A549 (cell line): ENCODE measurements at regions not wholly inside any gene's neighbourhood (a gene's known extent, or its start where the extent isn't known, plus 50 kb on each side); places are given as distances from the start of the nearest gene placed in this dataset.

ENCODE experiments used
- ATAC-seq, 2 experiments: fragments of 200-7000 bp in 1 of 2; fragments of >200 bp in 1 of 2; cut with Nextera tagmentation in 1 of 2; cut with Tn5 transposase in 1 of 2; 3 replicates each; pipeline versions ENCODE4 v1.8.0 to v1.9.1; 2018 to 2020; ENCODE audit warnings: mild to moderate bottlenecking in 1 of 2, moderate library complexity in 1 of 2
- CTCF ChIA-PET: fragments of 300-600 bp; sonication (Branson Sonifier 250); formaldehyde crosslinking; extraction: SDS; loops from one replicate; lab custom pipeline; 2021; ENCODE audit warnings: antibody characterized with exemption, inconsistent platforms; lab: Yijun Ruan, JAX
- POLR2A ChIA-PET: fragments of 350-600 bp; formaldehyde crosslinking; extraction: SDS; loops from one replicate; lab custom pipeline; 2021; ENCODE audit warnings: antibody characterized with exemption, inconsistent platforms; lab: Yijun Ruan, JAX
- DNase-seq, 2 experiments: peaks; one replicate each; pipeline versions ENCODE4 v3.0.0 to v3.0.0-alpha.2; 2011 to 2016; ENCODE audit warnings: low read depth in 1 of 2, low spot score in 1 of 2
- FAIRE-seq: peaks from 2 replicates; lab custom pipeline; 2011; peaks lifted over from hg19 to GRCh38; lab: Jason Lieb, UNC
- H3K27ac ChIP-seq, 2 experiments: fragments of >200 bp; sonication (Bioruptor Twin); formaldehyde crosslinking; 3 replicates each; pipeline ENCODE4 v1.5.1; 2016 to 2017
- H3K4me1 ChIP-seq: fragments of >200 bp; sonication (Bioruptor Twin); formaldehyde crosslinking; 3 replicates; pipeline ENCODE4 v1.6.1; 2016
- H3K4me2 ChIP-seq: fragments of >200 bp; sonication (Bioruptor Twin); formaldehyde crosslinking; 3 replicates; pipeline ENCODE4 v1.6.1; 2016
- H3K4me3 ChIP-seq: fragments of >200 bp; sonication (Bioruptor Twin); formaldehyde crosslinking; 3 replicates; pipeline ENCODE4 v1.5.1; 2016
- H3K9me3 ChIP-seq: fragments of >200 bp; sonication (Bioruptor Twin); formaldehyde crosslinking; 3 replicates; pipeline ENCODE4 v1.6.1; 2016
- CBX2 ChIP-seq: fragments of 200-600 bp; sonication (generic); IDR thresholded peaks from 2 replicates; pipeline ENCODE4 v1.6.1; 2016; ENCODE audit warnings: low read depth, mild to moderate bottlenecking, borderline replicate concordance
- CBX8 ChIP-seq: fragments of 200-600 bp; sonication (generic); IDR thresholded peaks from 2 replicates; pipeline ENCODE4 v1.6.1; 2016
- CHD2 ChIP-seq: fragments of 150-350 bp; IDR thresholded peaks from 2 replicates; pipeline ENCODE4 v1.6.1; 2014; ENCODE audit warnings: low read length; ENCODE audit not compliant: partially characterized antibody
- CHD4 ChIP-seq: fragments of 200-600 bp; sonication (generic); IDR thresholded peaks from 2 replicates; pipeline ENCODE4 v1.6.1; 2016; ENCODE audit warnings: antibody characterized with exemption, mild to moderate bottlenecking, borderline replicate concordance
- FOSL2 ChIP-seq, 2 experiments: fragments of 450-650 bp in 1 of 2; fragments of >200 bp in 1 of 2; sonication (Bioruptor Twin) in 1 of 2; formaldehyde crosslinking; IDR thresholded peaks; 2 replicates each; pipeline versions ENCODE4 v1.5.0 to v1.6.1; 2016 to 2020; ENCODE audit warnings: mild to moderate bottlenecking in 1 of 2, moderate library complexity in 1 of 2
- GATA3 ChIP-seq: IDR thresholded peaks from 2 replicates; pipeline ENCODE4 v1.6.1; 2012; ENCODE audit warnings: borderline replicate concordance
- HDAC2 ChIP-seq: fragments of 200-600 bp; sonication (generic); IDR thresholded peaks from 2 replicates; pipeline ENCODE4 v1.6.1; 2016
- HOXA7 ChIP-seq: fragments of 250-450 bp; sonication (Bioruptor Pico); IDR thresholded peaks from 2 replicates; pipeline ENCODE4 v1.5.0; 2020; ENCODE audit warnings: mild to moderate bottlenecking, moderate library complexity
- KDM5A ChIP-seq: fragments of 200-600 bp; sonication (generic); IDR thresholded peaks from 2 replicates; pipeline ENCODE4 v1.6.1; 2016; ENCODE audit warnings: antibody characterized with exemption, mild to moderate bottlenecking
- MAFK ChIP-seq: fragments of 450-650 bp; IDR thresholded peaks from 2 replicates; pipeline ENCODE4 v1.6.1; 2014; ENCODE audit not compliant: partially characterized antibody
- MAZ ChIP-seq: fragments of 150-350 bp; IDR thresholded peaks from 2 replicates; pipeline ENCODE4 v1.6.1; 2014; ENCODE audit warnings: antibody characterized with exemption, low read depth, low read length, borderline replicate concordance
- MYC ChIP-seq: IDR thresholded peaks from 2 replicates; pipeline ENCODE4 v1.6.1; 2012; ENCODE audit warnings: mild to moderate bottlenecking, inconsistent platforms, low read length, improper control_type of control experiment, borderline replicate concordance
- NFE2L2 ChIP-seq: fragments of 150-350 bp; conservative IDR thresholded peaks from 2 replicates; pipeline ENCODE4 v1.6.1; 2014; ENCODE audit warnings: low read length
- RARB ChIP-seq: fragments of 250-450 bp; sonication (Bioruptor Pico); IDR thresholded peaks from 2 replicates; pipeline ENCODE4 v1.8.0; 2021; ENCODE audit warnings: mild to moderate bottlenecking, moderate library complexity
- RCOR1 ChIP-seq: fragments of 150-350 bp; IDR thresholded peaks from 2 replicates; pipeline ENCODE4 v1.6.1; 2014; ENCODE audit warnings: antibody characterized with exemption, low read length, low read depth
- RFX5 ChIP-seq: fragments of 450-650 bp; IDR thresholded peaks from 2 replicates; pipeline ENCODE4 v1.7.1; 2014; ENCODE audit warnings: antibody characterized with exemption, mild to moderate bottlenecking, moderate library complexity
- ZFP36 ChIP-seq: fragments of 450-650 bp; IDR thresholded peaks from 2 replicates; pipeline ENCODE4 v1.6.1; 2014; ENCODE audit warnings: borderline replicate concordance; ENCODE audit not compliant: partially characterized antibody
- WGBS: methylation state at CpG from one replicate; pipeline ENCODE4 v1.1.6; 2017; ENCODE audit errors: missing lambda C conversion rate; 5-methylcytosine and 5-hydroxymethylcytosine counted together
- TF ChIP-seq, protein P1 (sequence below): fragments of >200 bp; sonication (Bioruptor Twin); formaldehyde crosslinking; IDR thresholded peaks from 2 replicates; pipeline ENCODE4 v1.6.1; 2016
- TF ChIP-seq, protein P2 (sequence below): IDR thresholded peaks from 2 replicates; pipeline ENCODE4 v1.6.1; 2012
- TF ChIP-seq, protein P3 (sequence below): fragments of 200-600 bp; sonication (generic); IDR thresholded peaks from 2 replicates; pipeline ENCODE4 v1.6.1; 2016; ENCODE audit warnings: antibody characterized with exemption, mild to moderate bottlenecking, moderate library complexity
- TF ChIP-seq, protein P4 (sequence below): fragments of 150-350 bp; IDR thresholded peaks from 2 replicates; pipeline ENCODE4 v1.6.1; 2014; ENCODE audit warnings: low read depth, mild to moderate bottlenecking, low read length

DNA sequence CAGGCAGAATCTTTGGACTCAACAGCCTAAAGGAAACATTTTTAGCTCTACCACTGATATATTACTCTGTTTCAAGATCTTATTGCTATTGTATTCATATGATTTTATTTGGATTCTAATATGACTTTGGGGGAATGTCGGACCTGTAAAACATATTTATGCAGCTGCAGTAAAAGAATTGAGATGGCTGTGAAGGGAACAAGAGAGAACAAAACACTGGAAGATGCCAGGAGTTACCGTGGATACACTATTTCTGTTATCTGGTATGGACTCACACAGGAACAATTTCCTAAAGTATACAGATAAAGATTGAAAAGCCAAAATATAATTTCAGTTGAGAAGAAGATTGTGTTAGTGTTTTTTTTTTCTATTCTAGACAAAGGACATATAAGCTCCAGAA, 113.0 kb upstream of the DCLK2 start:
- no peak for TF ChIP-seq HOXA7 (CRISPR knock-in tag)
- ChIA-PET CTCF (interaction anchor here (0.8 to 1.5 kb wide), 2 partner anchors 16 to 27 kb away, joined by 4 to 5 read pairs; no protein-coding TSS in a partner anchor), POLR2A (no interaction called here)
- no peaks in the 10 kb centered on the region for H3K9me3 ChIP-seq
- H3K4me1 ChIP-seq = peaks cover 12% of the 10 kb centered on the region; the same call in 1 of the 3 replicates
- no peak overlapping the region for H3K4me3 ChIP-seq
- H3K4me2 ChIP-seq = no peak overlapping the region
- no peak for FAIRE-seq
- 64% methylated on average over 2 of the region's 2 CpGs for WGBS
- ATAC-seq = no peak
- no peak overlapping the region for H3K27ac ChIP-seq
- no peak for DNase-seq

DNA sequence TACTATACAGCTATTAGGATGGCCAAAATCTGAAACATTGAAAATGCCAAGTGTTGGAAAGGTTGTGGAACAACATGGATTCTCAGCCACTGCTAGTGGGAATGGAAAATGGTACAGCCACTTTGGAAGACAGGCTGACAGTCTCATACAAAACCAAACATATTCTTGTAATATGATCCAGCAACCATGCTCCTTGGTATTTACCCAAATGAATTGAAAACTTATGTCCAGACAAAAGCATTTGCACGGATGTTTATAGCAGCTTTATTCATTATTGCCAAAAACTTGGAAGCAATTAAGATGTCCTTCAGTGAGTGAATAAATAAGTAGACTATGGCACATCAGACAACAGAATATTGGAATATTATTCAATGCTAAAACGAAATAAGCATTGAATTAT, 105.8 kb upstream of the DCLK2 start:
- Histone ChIP-seq H3K4me1 (no peaks in the 10 kb centered on the region), H3K27ac (no peak overlapping the region)
- POLR2A ChIA-PET = no interaction called here
- WGBS = 42% methylated on average over 2 of the region's 2 CpGs
- no peak for ATAC-seq
- TF ChIP-seq NFE2L2 (no peak), CBX8 (no peak), RFX5 (no peak), CBX2 (no peak), MYC (no peak), RARB (CRISPR knock-in tag) (no peak), MAZ (no peak), GATA3 (no peak), CHD4 (no peak)
- TF ChIP-seq, protein P1, sequence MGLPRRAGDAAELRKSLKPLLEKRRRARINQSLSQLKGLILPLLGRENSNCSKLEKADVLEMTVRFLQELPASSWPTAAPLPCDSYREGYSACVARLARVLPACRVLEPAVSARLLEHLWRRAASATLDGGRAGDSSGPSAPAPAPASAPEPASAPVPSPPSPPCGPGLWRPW = no peak
- TF ChIP-seq, protein P2, sequence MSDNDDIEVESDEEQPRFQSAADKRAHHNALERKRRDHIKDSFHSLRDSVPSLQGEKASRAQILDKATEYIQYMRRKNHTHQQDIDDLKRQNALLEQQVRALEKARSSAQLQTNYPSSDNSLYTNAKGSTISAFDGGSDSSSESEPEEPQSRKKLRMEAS = no peak
- TF ChIP-seq, protein P3, sequence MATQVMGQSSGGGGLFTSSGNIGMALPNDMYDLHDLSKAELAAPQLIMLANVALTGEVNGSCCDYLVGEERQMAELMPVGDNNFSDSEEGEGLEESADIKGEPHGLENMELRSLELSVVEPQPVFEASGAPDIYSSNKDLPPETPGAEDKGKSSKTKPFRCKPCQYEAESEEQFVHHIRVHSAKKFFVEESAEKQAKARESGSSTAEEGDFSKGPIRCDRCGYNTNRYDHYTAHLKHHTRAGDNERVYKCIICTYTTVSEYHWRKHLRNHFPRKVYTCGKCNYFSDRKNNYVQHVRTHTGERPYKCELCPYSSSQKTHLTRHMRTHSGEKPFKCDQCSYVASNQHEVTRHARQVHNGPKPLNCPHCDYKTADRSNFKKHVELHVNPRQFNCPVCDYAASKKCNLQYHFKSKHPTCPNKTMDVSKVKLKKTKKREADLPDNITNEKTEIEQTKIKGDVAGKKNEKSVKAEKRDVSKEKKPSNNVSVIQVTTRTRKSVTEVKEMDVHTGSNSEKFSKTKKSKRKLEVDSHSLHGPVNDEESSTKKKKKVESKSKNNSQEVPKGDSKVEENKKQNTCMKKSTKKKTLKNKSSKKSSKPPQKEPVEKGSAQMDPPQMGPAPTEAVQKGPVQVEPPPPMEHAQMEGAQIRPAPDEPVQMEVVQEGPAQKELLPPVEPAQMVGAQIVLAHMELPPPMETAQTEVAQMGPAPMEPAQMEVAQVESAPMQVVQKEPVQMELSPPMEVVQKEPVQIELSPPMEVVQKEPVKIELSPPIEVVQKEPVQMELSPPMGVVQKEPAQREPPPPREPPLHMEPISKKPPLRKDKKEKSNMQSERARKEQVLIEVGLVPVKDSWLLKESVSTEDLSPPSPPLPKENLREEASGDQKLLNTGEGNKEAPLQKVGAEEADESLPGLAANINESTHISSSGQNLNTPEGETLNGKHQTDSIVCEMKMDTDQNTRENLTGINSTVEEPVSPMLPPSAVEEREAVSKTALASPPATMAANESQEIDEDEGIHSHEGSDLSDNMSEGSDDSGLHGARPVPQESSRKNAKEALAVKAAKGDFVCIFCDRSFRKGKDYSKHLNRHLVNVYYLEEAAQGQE = no peak
- TF ChIP-seq, protein P4, sequence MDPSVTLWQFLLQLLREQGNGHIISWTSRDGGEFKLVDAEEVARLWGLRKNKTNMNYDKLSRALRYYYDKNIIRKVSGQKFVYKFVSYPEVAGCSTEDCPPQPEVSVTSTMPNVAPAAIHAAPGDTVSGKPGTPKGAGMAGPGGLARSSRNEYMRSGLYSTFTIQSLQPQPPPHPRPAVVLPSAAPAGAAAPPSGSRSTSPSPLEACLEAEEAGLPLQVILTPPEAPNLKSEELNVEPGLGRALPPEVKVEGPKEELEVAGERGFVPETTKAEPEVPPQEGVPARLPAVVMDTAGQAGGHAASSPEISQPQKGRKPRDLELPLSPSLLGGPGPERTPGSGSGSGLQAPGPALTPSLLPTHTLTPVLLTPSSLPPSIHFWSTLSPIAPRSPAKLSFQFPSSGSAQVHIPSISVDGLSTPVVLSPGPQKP = no peak
- TF ChIP-seq, all 56 proteins: peak for 0
- H3K4me3 ChIP-seq = no peak overlapping the region
- FAIRE-seq (peak; percentile 73), DNase-seq (no peak)
- CTCF ChIA-PET = no interaction called here
- no peaks in the 10 kb centered on the region for H3K9me3 ChIP-seq
- no peak overlapping the region for H3K4me2 ChIP-seq

DNA sequence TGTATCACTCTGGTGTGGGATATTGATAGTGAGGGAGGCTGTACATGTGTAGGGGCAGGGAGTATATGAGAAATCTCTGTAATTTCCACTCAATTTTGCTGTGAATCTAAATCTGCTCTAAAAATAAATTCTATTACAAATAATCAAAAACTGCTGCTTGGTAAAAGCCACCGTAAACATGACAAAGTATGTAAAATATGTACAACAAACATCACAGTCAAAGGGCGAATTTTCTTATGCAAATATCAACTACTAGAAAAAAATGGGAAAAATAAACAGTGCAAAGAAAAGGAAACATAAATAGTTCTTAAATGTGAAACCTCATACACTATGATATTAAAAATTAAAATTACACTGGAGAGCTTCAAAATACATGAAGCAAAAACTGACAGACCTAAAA, 105.1 kb upstream of the DCLK2 start:
- H3K9me3 ChIP-seq = no peaks in the 10 kb centered on the region
- 65% methylated on average over 2 of the region's 2 CpGs for WGBS
- ChIA-PET POLR2A (no interaction called here), CTCF (no interaction called here)
- DNase-seq = no peak
- H3K4me3 ChIP-seq = no peak overlapping the region
- TF ChIP-seq MAZ = no peak
- TF ChIP-seq MAFK = no peak
- TF ChIP-seq KDM5A = no peak
- TF ChIP-seq FOSL2 (IDR thresholded peaks at IDR 0.05) = no peak
- no peak for TF ChIP-seq FOSL2 (CRISPR knock-in tag; IDR thresholded peaks at IDR 0.05)
- no peak for TF ChIP-seq CHD2
- no peak for TF ChIP-seq HDAC2
- TF ChIP-seq ZFP36 = no peak
- TF ChIP-seq RCOR1 = no peak
- TF ChIP-seq, protein P3 = no peak
- H3K27ac ChIP-seq = no peak overlapping the region
- ATAC-seq = no peak
- no peaks in the 10 kb centered on the region for H3K4me1 ChIP-seq
- no peak for FAIRE-seq
- no peak overlapping the region for H3K4me2 ChIP-seq
